Fibroblast of villous mesenchyme (primary cell): ENCODE measurements at regions not wholly inside any gene's neighbourhood (a gene's known extent, or its start where the extent isn't known, plus 50 kb on each side); places are given as distances from the start of the nearest gene placed in this dataset.

Experiments
- DNase-seq: peaks from one replicate; pipeline ENCODE4 v3.0.0-alpha.2; 2010; ENCODE audit warnings: low read depth
- H3K4me3 ChIP-seq: 2 replicates; pipeline ENCODE4 v1.5.1; 2011; ENCODE audit warnings: low read depth, mild to moderate bottlenecking, low read length
- CTCF ChIP-seq: IDR thresholded peaks from 2 replicates; pipeline ENCODE4 v1.5.1; 2012; ENCODE audit warnings: low read depth, mild to moderate bottlenecking, low read length; ENCODE audit not compliant: insufficient read depth

GRCh38 chr13:111599791-111600190 lies 279.3 kb downstream of the TEX29 start:
- TF ChIP-seq CTCF = no peak
- H3K4me3 ChIP-seq = no peak overlapping the region
- no peak for DNase-seq

GRCh38 chr13:111602874-111603273 lies 282.4 kb downstream of the TEX29 start:
- DNase-seq = no peak
- no peak for TF ChIP-seq CTCF
- H3K4me3 ChIP-seq = no peak overlapping the region

GRCh38 chr13:111604097-111604496 lies 283.7 kb downstream of the TEX29 start:
- no peak for TF ChIP-seq CTCF
- no peak for DNase-seq
- H3K4me3 ChIP-seq = no peak overlapping the region

- DNase-seq = no peak
- H3K4me3 ChIP-seq = no peak overlapping the region
- no peak for TF ChIP-seq CTCF
Measured at GRCh38 chr13:111608556-111608955, 288.1 kb downstream of the TEX29 start.

- no peak for DNase-seq
- H3K4me3 ChIP-seq = no peak overlapping the region
- TF ChIP-seq CTCF = no peak
Measured at GRCh38 chr13:111609631-111610030, 289.2 kb downstream of the TEX29 start.

GRCh38 chr13:111610081-111610480 lies 289.6 kb downstream of the TEX29 start:
- H3K4me3 ChIP-seq = no peak overlapping the region
- TF ChIP-seq CTCF = no peak
- DNase-seq = no peak

- no peak for DNase-seq
- TF ChIP-seq CTCF = no peak
- H3K4me3 ChIP-seq = no peak overlapping the region
Measured at GRCh38 chr13:111610879-111611278, 290.4 kb downstream of the TEX29 start.
